SK-N-SH treated with all-trans-retinoic acid at 6 μM for 48 hours (cell line): ENCODE measurements at regions not wholly inside any gene's neighbourhood (a gene's known extent, or its start where the extent isn't known, plus 50 kb on each side); places are given as distances from the start of the nearest gene placed in this dataset.

Source experiments
- GLIS3 ChIP-seq: fragments of 250-450 bp; sonication (Bioruptor Pico); IDR thresholded peaks from 2 replicates; pipeline ENCODE4 v1.5.0; 2020; ENCODE audit warnings: mild to moderate bottlenecking, moderate library complexity
- POU6F1 ChIP-seq: fragments of 250-450 bp; sonication (Bioruptor Pico); IDR thresholded peaks from 2 replicates; pipeline ENCODE4 v1.8.0; 2021; ENCODE audit warnings: low read depth, mild to moderate bottlenecking, moderate library complexity, borderline replicate concordance
- TOX ChIP-seq: fragments of 250-450 bp; sonication (Bioruptor Pico); IDR thresholded peaks from 2 replicates; pipeline ENCODE4 v1.8.0; 2021; ENCODE audit warnings: mild to moderate bottlenecking, moderate library complexity, borderline replicate concordance

DNA sequence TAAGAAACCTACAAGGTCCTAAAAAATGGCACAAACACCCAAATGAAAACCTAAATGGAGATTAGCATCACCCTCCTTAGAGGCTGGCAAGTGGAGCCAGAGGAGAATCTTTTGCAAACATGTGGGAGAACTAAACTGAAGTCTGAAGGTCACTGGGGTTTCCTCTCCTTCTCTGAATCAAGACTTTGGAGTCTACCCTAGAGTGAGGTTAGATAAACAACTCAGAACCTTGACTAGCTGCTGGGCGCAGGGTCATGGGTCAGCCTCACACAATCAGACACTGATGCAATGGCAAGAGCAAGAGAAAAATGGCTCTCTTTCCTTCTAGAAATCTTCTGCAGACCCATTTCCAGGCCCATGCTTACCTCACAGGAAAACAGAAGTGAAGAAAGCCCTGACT, 165.8 kb downstream of the KCTD12 start:
- no peak for TF ChIP-seq GLIS3 (CRISPR knock-in tag)
- no peak for TF ChIP-seq TOX (CRISPR knock-in tag)
- no peak for TF ChIP-seq POU6F1 (CRISPR knock-in tag)
